Frontal cortex (tissue), 3 donors: ENCODE measurements at regions not wholly inside any gene's neighbourhood (a gene's known extent, or its start where the extent isn't known, plus 50 kb on each side); places are given as distances from the start of the nearest gene placed in this dataset.
"Not testable (repeated sequence)": the region's sequence is repeated elsewhere in the genome, so short reads cannot be mapped to it uniquely, and the experiment has no call there.

ENCODE experiments used
- DNase-seq, 2 donors: peaks; one replicate each; pipeline ENCODE4 v3.0.0; 2012; ENCODE audit warnings: low spot score in 2 of 2
- FAIRE-seq: peaks from 2 replicates; lab custom pipeline; 2012; peaks lifted over from hg19 to GRCh38; lab: Jason Lieb, UNC
- donor health status: control.
- donor health status: control.
- donor health status: control.

DNA sequence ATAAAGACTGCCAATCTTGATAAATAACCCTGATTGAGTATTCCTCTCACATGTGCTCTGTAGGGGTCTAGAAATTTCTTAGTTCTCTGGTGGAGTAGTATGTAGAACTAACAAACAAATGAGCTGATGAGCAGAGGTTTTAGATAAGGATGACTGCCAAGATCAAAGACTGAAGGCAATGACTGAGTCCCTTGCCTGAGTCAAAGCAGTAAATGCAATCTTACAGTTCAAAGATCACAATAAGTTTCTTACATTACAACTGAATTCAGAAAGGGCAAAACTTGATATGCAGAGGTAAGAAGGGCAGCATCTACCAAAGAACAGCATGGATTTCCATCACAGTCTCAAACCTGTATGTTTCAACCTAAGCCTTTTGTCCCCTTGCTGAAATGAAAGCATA, 172.2 kb upstream of the POU1F1 start:
- DNase-seq (no peak), FAIRE-seq (no peak)

DNA sequence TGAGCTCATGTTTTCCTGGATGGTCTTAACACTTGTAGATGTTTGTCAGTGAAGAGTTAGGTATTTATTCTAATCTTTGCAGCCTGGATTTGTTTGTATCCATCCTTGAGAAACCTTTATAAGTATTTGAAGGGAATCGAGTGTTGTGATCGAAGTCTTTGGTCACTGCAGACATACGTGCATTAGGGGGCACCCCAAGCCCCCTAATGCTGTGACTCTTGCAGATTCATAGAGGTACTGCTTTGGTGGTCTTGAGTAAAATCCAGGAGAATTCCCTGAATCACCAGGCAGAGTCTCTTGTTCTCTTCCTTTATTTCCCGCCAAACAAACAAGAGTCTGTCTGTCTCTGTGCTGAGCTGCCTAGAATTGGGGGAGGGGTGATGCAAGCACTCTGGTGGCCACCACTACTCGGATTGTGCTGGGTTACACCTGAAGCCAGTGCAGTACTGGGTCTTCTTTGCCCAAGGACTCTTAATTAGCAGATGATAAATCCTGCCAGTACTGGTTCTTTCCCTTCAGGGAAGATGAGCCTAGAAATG, 170.5 kb upstream of the POU1F1 start:
- DNase-seq (no peak), FAIRE-seq (no peak)

DNA sequence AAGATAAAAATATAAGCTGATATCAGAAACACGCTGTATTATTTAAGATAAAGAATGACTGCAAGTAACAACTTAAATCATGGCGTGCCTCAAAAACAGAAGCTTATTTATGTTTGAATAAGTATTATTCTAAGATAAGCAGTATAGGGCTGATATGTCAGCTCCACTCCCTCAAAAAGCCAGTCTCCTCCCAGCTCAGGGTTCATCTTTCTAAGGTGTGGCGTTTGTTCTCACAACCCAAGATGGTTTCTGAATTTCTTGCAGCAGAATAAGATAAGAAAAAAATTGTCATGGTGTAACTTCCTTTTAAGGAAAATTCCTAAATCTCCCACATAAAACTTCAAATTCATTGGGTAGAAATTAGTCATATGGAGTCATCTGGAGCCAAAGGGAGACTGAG, 166.1 kb upstream of the POU1F1 start:
- DNase-seq (no peak), FAIRE-seq (no peak)

DNA sequence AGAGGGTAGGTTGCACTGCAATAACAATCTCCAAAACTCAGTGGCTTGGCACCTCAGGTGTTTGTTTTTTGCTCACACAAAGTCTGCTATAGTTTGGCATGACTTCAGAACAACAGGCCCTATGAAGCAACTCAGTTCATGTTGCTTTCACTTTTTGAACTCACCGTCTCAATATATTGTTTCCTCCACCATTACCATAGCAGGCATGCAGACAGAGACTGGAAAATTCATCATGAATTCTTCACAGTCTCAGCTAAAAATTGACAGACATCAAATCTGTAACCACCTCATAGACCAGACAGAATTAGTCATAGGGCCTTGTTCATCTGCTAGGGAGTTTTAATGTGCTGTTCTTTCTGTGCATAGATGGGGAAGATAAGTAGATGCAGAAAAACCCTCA, 161.4 kb upstream of the POU1F1 start:
- no peak for FAIRE-seq
- DNase-seq: no peak

DNA sequence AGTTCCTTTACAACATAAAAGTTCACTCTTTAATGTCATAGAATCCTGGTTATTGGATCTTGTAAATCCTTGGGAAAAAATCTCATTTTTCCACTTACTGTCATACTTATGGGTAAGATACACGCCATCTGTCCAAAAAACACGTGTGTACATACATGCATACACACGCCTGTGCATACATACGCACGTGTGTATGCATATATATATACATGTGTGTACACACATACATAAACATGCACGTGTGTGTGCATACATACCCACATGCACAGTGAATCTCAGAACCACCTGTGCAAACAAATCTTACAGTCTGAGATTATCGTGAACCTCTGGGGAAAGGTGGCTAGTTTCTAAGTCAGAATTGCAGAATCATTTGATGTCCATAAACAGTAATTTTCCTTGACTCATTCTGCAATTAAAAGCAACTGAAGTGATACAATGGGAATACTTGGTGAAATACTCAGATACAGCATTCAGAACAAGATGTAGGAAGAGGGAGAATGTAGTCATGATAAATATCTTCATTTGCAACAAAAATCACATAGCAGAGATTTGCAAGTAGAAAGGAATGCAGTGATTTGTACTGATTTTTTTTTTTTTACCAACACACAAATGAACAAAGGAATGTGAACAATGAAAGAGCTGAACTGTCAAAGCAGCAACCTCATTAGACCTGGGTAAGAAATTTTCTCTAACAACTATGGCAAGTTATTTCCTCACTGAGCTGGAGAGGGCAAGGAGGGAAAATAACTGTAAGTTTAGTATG, 160.6 kb upstream of the POU1F1 start:
- FAIRE-seq: no peak
- no peak for DNase-seq

DNA sequence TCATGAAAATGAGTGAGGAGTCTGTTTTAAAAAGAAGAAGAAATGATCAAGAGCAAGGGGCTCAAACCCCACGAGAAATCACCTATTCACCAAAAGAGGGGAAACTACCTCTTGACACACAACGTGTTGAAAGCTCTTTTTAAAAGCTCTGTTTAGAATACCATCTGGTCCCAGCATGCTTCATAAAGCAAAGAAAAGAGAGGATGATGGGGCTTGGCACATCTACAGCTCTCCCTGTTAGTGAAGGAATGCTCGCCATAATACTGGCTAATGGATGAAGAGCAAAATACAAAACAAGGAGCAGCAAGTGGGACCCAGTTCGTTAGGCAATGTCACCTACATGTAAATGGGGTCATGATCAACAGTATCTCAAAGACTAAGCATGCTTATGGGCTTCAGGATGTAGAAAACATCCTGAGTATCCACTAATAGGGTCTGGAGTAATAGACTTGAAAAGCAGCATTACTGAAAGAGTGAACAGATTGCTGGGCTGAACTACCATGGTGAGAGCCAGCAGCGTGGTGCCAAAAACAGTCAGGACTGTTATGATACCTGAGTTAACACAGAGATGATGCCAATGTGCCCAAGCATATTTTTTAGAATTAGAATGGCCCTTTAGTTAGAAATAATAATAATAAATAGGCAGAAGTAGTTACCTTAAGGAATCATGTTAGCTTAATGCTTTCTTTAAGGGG, 159.7 kb upstream of the POU1F1 start:
- no peak for FAIRE-seq

DNA sequence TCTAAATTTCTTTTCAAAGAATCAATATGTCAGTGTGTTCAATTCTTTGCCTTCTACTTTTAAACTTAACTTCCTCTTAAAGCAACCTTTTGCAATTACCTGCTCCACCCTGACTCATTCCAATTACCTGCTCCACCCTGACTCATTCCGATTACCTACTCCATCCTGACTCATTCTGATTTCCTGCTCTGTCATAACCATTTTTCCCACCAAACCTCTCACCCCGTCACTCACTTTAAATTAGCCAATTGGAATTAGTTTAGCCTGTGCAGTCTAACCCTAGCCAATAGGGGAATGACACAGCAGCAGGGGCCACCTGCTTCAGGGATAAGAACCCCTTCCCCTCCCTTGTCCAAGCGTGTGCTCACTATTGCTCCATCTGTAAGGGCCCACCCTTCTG, 157.1 kb upstream of the POU1F1 start:
- not testable (repeated sequence) for DNase-seq, FAIRE-seq

More for the DNA sequence above, 159.7 kb upstream of the POU1F1 start:
- no peak for DNase-seq

DNA sequence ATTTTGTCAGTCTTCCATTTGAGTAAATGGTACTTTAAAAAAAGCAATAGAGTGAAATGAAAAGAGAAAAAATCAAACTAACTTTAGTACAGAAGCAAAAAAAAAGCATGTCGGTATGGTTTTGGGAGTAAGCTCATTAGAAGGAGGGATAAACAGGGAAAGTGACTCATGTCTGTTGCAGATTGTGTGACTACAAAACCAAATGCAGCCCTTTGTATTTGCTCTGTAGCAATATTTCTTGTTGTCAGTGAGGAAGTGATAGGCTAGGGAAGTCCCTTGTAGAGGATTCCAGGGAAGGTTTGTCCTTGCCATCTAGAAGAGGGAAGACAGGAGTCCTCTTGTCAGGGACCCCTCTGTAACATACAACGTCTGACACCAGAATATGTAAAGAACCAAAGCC, 150.5 kb upstream of the POU1F1 start:
- no peak for DNase-seq
- FAIRE-seq: no peak

DNA sequence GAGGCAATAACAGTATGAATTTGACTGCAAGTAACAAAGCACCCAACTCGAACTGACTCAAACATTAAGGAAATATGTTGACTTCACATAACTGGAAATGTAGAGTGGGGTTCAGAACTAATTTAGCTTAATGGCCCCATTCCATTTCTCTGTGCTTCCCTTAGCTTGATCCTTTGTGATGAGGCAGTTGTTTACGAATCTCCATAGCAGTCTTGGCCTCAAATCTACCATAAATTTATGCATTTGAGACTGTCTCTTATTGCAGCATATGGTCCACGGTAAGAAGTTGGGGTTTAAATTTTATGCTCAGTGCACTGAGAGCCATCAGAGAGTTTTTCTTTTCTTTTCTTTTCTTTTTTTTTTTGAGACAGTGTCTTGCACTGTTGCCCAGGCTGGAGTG, 148.7 kb upstream of the POU1F1 start:
- FAIRE-seq (no peak), DNase-seq (no peak)

DNA sequence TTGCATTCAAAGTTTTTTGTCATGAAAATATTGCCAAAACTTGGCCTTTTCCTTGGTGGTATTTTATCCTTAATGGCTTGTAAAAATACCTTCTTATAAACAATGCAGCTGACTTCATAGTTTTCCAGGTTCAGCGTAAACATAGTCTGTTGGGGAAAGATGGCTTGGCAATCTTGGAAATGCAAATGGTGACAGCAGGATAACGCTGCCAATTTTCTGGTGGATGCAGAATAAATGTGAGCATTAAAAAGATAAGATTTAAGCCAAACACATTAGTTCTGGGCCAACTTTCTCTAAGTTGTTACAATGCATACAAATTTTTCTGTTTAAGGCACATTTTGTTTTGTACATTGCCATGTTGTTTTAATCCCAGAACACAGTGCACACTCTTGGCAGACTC, 147.0 kb upstream of the POU1F1 start:
- FAIRE-seq: no peak

DNA sequence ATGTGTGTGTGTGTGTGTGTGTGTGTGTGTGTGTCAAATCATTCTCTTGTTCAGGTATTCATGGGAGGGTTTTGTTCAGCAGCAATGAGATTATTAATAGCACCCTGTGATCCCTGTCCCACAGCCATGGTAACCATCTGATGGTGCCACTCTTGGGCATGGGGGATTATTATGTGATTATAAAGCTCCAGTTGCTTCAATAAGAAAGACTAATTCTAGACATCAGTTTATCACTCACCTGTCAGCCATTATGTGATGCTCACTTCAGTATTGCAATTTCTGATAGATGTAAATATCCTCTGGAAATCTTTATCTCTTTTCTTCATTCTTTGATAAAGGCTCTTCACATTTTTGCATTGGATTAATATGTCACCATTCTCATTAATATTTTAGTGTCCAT, 145.9 kb upstream of the POU1F1 start:
- no peak for DNase-seq
- no peak for FAIRE-seq

More for the DNA sequence above, 147.0 kb upstream of the POU1F1 start:
- DNase-seq: no peak

DNA sequence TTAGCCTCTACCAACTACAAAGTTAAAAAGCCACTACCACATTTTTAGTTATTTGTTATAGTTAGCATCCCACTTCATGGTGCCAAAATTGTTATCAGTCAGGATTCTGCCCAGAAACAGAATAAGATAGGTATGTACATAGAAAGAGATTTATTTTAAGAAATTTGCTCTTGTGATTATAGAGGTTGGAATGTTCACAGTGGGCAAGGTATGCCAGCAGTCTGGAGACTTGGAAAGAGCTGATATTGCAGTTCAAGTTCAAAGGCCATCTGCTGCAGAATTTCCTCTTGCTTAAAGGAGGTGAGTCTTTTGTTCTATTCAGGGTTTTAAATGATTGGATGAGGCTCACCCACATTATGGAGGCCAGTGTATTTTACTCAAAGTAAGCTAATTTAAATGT, 143.8 kb upstream of the POU1F1 start:
- FAIRE-seq: no peak

DNA sequence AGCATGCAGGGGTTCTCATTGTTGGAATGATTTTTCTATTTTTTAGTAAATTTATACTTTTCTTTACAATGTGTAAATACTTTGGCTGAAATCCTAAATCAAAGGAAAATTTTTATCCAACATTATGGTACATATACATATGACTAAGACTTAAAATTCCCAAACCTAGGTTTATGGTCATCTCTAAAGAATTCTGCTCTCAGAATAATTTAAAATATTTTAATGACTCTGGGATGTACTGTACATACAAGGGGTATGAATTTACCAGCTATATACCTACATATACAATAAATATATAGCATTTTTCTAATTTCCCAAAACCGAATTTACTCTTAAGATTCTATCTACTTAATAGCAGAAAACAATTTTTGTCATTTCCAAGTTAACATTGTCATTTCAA, 137.9 kb upstream of the POU1F1 start:
- no peak for DNase-seq
- no peak for FAIRE-seq

More for the DNA sequence above, 143.8 kb upstream of the POU1F1 start:
- DNase-seq: no peak

DNA sequence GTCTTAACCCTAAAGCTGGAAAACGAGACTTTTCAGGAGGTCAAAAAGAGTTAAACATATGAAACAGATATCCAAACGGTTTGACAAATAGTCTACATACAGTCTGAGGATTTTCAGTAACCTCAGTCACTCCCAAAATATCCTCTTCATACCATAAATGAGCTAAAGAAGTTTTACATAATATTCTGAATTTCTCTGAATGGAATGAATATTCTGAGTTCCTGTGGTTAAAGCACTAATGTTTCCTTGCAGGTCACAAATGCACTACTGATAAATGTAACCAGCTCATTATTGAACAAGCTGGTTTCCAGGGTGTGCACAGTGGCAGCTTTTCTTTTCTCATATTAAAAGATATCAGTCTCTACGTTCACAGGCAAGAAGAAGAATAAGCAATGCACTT, 137.4 kb upstream of the POU1F1 start:
- no peak for DNase-seq
- no peak for FAIRE-seq

DNA sequence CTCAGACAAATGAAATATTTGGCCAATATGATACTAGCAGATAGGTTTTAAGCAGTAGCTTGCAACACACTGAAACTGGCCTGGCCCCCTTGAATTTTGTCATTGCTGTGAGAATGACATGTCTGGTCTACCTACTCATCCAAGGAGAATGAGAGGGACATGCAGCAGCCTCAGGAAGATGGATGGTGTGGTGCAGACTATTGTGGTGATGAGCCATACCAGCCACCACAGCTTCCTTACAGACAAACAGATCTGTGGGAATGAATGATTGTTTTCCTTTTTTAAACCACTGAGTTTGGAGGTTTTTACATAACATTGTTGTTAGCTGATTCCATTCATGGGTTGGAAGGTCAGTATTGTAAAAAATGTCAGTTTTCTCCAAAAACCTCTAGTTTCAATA, 133.7 kb upstream of the POU1F1 start:
- DNase-seq (no peak), FAIRE-seq (no peak)

DNA sequence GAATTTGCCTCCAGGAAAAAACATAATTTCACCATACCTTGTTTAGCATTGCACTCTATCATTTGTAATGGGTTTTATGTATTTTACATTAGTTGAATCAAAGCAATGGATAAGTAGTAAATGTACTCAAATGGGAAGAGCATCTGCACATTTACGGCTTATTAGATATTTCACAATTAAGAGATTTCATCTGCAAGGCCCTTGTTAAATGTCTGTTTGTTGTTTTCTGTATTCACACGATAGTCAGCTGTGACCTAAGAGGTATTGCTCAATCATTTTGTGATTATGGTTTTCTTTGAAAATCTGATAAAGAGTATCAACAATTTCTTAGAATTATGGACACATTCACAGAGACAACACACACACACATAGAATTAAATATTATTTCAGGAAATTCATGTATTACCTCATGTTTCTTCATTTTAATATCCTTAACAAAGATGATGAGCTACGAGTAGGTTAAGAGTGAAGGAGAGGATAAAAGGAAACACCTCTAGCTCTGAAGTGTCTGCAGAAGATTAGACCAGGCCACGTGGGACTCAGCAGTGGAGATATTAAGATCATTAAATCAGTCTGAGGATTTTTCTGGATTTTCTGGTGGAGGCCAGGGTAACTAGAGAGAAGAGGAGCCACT, 121.9 kb upstream of the POU1F1 start:
- FAIRE-seq: no peak

DNA sequence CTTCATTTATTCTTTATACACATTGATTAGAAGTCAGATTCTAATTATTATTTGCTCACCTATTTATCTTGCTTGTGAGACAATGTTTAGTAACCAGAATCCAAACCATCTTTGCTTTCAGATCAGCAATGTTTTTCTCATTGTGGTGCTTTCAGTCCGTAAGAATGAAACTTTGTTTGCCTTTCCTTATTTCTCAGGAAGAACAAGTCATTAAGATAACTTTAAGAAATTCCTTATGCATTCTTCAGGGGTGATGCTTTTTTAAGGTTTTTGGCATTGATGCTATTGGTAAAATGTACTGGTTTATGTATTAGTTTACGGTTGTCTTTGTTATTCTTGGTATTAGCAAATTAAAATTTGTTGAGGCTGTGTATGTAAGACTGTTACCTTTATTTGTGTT, 120.8 kb upstream of the POU1F1 start:
- DNase-seq (no peak), FAIRE-seq (no peak)

More for the DNA sequence above, 121.9 kb upstream of the POU1F1 start:
- no peak for DNase-seq

DNA sequence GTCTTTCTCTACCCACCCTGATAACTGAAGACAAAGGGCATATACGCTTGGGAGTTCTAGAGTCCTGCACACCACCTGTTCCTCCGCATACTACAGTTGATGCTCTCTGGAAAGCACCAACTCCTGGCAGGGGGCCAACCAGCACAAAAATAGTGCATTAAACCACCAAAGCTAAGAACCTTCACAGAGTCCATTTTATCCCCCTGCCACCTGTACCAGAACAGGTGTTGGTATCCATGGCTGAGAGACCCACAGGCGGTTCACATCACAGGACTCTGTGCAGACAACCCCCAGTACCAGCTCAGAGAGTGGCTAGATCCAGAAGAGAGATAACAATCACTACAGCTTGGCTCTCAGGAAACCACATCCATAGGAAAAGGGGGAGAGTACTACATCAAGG, 114.4 kb upstream of the POU1F1 start:
- no peak for DNase-seq
- FAIRE-seq: no peak

DNA sequence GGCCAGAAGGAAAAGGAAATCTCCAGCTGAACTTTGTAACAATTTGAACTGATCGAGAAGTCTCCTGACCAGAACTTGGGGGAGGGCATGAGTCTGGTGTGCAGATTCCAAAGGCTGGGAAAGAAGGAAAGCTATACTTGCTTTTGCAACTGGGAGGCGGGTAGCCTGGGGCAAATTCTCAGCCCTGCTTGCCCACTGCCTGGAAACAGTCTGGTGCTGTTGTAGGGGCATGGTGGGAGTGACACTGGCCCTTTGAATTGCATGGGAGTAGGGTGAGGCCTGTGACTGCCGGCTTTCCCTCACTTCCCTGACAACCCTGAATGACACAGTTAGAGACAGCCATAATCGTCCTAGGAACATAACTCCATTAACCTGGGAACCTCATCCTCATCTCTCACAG, 114.0 kb upstream of the POU1F1 start:
- FAIRE-seq: no peak
- no peak for DNase-seq

DNA sequence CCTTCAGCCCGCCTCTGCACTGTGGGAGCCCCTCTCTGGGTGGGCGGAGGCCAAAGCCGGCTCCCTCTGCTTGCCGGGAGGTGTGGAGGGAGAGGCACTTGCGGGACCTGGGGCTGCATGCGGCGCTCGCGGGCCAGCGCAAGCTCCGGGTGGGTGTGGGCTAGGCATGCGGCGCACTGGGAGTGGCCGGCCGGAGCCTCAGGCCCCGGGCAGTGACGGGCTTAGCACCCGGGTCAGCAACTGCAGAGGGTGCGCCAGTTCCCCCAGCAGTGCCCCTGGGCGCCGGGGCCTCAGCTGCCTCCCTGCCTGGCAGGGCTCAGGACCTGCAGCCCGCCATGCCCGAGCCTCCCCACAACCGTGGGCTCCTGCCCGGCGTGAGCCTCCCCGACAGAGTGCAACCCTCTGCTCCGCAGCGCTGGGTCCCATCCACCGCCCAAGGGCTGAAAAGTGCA, 98.9 kb upstream of the POU1F1 start:
- FAIRE-seq: no peak
- no peak for DNase-seq

DNA sequence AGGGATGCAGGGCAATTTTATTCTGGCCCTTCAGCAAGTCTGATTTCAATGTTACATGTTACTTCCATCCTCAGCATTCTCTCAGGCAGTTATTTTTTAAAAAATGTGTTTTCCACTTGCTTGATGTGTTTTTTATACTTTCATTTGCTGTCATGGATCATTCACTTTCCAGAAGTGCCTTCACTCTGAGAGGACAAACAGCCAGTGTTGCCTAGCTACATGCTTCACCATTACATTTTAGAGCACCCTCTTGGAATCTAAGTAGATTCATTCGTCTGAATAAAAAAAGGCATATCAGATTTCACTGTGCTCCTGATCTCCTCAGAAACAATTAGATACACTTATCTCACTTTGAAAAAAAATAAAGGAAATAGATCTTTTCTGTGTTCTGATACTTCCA, 93.6 kb upstream of the POU1F1 start:
- FAIRE-seq (no peak), DNase-seq (no peak)
